Spleen (tissue), 7 donors: ENCODE measurements at regions not wholly inside any gene's neighbourhood (a gene's known extent, or its start where the extent isn't known, plus 50 kb on each side); places are given as distances from the start of the nearest gene placed in this dataset.

Source experiments
- CTCF ChIP-seq, 11 experiments: fragments of 200-600 bp in 7 of 11; fragments of 450-650 bp in 4 of 11; sonication (generic) in 4 of 11; IDR thresholded peaks in 8 of 11; conservative IDR thresholded peaks in 3 of 11; 1 replicate in 7 of 11; 2 replicates in 4 of 11; pipeline versions ENCODE4 v1.4.0 to v1.8.0; 2016 to 2021; ENCODE audit warnings: antibody characterized with exemption in 11 of 11, inconsistent platforms in 4 of 11, mild to moderate bottlenecking in 1 of 11
- POLR2A ChIP-seq, 3 donors: fragments of 450-650 bp; IDR thresholded peaks; one replicate each; pipeline ENCODE4 v1.5.1; 2017; ENCODE audit warnings: antibody characterized with exemption in 3 of 3, mild to moderate bottlenecking in 1 of 3
- donor health status: DM: no; HTN: no; CAD: no; lungs with moderate emphysema.
- donor health status: DM: no; HTN: no; CAD: no.
- donor health status: DM: no; HTN: no; CAD: no.

- no peak for TF ChIP-seq CTCF (IDR thresholded peaks at IDR 0.05 in 8 of 11, conservative IDR thresholded peaks at IDR 0.05 in 3 of 11)
- no peak for TF ChIP-seq POLR2A (IDR thresholded peaks at IDR 0.05)
These were observed 104.1 kb upstream of the OTOS start for GRCh38 chr2:240244543-240244942.
